HG02870 (cell line): ENCODE measurements at regions not wholly inside any gene's neighbourhood (a gene's known extent, or its start where the extent isn't known, plus 50 kb on each side); places are given as distances from the start of the nearest gene placed in this dataset.

Source experiments
- ATAC-seq: cut with Tn5 transposase; IDR thresholded peaks from one replicate; pipeline ENCODE4 v1.9.1; 2021; ENCODE audit warnings: mild to moderate bottlenecking, moderate library complexity; ENCODE audit not compliant: unreplicated experiment

DNA sequence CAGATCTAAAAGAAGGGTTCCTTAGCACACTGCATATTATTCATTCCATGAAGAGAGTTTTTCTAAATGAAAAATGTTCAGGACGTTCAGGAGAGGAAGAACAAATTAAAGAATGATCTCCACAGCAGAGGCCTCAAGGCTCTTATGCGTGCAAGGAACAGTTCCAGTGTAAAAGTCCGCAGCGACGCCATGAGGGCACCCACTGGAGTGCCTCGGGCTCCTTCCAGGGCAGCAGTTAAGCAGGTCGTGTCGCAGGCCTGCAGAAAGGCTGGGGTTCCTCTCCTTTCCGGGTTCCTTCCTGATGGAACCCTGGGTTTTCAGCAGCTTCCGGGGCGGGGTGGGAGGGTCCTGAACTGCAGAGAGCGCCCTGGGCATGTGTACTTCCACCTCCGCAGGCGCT, 87.1 kb upstream of the SELENOP start:
- ATAC-seq: no peak

DNA sequence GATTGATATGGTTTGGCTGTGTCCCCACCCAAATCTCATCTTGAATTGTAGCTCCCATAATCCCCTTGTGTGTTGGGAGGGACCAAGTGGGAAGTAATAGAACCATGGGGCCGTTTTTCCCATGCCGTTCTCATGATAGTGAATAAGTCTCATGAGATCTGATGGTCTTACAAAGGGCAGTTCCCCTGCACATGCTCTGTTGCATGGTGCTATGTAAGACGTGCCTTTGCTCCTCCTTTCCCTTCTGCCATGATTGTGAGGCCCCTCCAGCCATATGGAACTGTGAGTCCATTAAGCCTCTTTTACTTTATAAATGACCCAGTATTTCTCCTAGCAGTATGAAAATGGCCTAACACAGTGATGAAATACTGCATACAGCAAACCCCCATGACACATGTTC, 84.8 kb upstream of the SELENOP start:
- ATAC-seq: no peak

DNA sequence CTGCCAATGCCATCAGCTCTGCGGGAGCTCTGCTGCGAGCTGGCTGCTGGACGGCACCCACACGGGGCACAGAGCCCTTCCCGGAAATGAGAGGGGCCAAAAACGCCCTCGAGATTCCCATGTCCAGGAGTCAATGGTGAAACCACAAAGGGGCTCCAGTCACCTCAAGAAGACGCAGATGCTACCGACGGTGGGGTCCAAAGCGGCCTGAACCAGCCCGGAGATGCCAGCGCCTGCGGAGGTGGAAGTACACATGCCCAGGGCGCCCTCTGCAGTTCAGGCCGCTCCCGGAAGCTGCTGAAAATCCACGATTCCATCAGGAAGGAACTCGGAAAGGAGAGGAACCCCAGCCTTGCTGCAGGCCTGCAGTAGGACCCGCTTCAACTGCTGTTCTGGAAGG, 82.4 kb upstream of the SELENOP start:
- ATAC-seq: no peak

DNA sequence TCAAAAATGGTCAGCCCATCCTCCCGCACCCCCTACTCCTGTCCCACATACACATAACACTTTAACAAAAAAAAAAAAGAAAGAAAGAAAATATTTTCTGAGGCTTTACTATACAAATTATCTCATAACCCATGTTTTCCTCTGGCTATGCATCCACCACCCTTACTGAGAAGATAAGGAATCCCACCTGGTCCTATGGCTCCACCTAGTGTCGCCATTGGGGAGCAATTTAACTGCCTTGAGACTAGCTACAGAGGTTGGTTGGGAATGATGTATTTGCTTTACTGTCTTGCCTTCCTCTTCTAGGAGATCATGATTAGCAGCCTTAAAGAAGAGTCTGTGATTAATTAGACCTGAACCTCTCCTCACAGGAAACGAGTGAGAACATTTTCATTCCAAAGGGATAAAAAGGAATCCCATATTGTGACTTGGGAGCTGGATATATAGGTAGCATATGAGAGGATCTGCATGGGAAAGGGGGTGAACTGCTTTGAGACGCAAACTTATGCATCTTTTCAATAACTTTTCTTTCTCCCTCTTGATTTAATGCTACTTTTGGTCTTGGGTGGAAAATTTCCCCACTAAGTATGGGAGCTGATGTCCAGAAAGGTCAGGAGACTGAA, 77.7 kb upstream of the SELENOP start:
- peak; percentile 92 for ATAC-seq

DNA sequence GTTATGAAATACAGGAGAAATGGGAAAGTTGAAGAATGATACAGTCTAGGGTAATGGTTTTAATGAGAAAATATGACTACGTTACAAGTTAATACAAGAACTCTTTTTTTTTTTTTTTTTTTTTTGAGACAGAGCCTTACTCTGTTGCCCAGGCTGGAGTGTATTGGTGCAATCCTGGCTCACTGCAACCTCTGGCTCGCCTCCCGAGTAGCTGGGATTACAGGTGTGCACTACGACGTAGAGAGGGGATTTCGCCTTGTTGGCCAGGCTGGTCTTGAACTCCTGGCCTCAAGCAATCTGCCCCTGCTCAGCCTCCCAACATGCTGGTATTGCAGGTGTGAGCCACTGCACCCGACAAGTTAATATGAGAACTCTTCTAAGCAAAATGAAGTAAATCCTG, 77.1 kb upstream of the SELENOP start:
- ATAC-seq: no peak

DNA sequence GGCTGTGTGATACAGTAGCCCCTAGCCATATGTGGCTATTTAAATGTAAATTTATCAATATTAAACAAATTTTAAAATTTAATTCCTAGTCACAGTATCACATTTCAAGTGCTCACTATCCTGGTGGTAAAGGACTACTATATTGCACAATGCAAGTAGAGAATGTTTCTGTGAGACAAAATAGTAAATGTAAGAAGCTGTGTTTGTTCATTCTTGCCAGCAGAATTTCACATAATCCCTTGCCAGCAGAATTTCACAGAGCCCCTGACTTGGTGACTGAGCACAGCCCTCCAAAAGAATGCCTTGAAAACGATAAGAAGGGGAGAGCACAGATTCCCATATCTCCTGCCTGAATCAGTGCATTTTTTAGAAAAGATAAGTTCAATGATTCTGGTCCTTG, 75.9 kb upstream of the SELENOP start:
- ATAC-seq: no peak

DNA sequence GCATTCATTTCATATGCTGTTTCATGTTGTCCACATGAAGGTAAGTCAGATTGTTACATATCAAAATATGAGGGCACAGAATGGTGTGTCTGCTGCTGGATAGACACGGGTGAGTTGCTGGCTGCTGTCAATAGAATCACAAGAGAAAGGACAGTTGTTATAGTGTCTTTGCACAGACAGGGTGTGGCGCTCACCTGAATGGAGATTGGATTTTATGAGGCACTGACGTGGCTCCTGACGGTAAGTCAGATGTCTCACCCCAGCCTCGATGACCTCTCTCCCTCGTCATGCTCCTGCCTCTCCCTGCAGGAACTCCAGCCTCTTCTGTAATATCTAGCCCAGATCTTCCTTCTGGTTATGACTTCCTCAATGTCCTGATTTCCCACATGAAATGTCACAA, 75.4 kb upstream of the SELENOP start:
- no peak for ATAC-seq

DNA sequence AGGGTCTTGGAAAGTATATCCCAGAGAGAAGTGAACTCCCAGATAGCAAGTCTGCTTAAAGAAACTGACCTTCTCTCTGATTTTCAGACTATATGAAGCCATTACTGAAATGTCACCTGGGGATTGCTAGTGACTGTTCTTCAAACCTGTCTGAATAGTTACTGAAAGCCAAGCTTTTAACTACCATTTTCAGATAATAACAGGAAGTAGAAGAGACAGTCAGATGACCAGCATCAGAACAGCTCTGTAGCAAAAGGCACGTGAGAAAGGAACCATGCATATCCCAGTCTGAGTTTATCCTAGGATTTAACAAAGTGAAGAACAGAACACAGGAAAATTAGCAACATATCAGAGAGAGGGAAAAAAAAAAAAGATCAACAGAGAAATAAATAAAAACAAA, 74.9 kb upstream of the SELENOP start:
- no peak for ATAC-seq

DNA sequence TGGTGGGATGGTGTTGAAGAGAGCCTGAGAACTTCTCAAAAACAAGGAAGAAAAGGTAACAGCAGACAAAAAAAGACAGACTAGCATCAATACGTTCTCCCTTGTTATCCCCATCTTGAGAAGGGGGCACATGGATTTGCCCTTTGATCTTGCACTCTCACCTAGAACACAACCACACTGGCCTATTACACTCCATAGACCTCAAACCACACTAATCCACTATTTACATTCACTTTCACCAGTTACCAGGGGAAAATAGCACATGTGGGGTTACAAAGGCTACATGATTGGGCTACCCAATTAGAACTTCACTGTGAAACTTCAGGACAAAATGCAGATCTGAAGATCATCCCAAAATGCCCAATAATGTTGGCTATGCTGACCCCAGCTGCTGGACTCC, 72.6 kb upstream of the SELENOP start:
- ATAC-seq: no peak

DNA sequence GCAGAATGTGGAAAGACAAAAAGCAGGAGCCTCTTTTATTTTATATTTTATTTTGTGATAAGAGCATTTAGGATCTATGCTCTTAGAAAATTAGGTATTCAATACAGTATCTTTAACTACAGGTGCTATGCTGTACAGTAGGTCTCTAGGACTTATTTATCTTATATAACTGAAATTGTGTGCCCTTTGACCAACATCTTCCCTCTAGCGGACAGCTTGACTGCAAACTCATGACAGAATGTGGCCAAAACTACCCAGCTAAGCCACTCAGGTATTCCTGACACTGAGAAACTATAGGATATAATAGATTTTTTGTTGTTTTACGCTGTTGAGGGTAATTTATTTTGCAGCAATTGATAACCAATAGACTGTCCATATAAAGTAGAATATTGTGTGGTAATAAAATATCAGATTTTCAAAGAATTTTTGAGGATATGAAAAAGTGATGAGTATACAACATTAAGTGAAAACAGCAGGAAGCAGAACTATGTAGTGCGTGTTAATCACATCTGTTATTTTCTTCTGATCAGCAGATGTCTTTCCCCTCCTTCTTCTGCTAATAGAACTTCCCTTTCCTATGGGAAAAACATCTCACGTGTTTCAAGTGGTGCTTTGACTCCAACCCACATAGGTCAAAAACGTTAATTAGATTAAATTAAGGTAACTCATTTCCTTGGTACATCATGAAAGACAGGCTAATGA, 69.9 kb upstream of the SELENOP start:
- ATAC-seq: no peak

DNA sequence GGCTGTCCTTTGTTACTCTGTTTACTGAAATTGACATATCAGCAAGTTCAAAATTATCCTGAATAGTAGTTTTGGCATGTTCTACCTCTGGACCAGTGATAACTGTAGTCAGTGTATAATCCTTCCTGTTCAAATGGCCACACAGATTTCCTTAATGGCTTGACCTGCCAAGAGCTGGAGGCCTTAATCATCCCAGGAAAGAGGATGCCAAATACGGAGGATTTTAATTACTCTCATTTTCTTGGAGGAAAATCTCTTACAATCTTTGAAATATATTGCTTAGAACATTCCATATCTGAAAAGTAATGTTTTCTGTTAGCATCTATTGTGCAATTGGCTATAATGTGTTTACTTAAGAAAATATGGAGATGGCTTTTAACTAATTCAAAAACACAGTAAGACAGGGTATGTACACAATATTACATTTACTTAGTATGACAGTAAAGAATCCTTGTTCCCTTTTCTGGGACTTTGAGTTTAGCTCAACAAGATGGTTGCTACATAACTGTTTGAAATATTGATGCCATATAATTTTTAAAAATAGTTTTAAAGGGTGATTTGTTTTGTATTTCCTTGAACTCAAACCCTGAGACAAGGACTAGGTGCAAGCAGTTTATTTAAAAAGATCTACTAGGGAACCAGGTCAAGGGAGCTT, 68.9 kb upstream of the SELENOP start:
- ATAC-seq: no peak

DNA sequence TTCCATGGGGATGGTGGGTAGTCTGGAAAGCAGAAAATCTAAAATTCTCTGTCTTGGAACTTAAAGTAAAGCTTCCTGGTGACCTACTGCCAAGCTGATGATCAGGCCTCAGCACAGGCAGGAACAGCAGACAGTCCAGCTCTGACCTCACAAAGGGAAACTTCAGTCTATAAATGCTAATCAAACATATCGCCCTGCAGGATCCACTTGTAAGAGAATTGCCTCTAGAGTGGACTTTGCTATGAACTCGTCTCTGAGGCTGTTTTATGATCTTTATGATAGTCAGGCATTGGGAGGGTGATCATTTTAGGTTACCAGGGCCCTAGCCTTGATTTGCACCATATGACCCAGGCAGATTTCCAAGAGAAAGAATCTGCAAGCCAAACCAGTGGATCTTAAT, 67.6 kb upstream of the SELENOP start:
- no peak for ATAC-seq

DNA sequence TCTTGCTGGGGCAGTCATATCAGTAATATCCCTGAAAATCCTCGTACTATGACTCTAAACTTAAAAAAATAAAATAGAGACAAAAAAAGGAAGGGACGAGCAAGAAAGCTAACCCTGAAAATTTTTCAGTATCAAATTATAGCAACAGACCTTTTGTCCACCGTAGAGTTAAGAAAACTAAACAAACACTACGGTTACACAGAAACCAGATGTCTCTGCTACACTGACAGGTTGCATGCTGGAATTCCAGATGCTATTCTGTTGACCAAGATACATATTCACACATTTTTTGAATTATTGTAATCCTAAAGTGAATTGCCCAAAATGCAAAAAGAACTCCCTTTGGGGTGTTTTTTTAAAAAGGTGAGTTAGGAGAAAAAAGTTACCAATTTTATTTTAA, 66.9 kb upstream of the SELENOP start:
- no peak for ATAC-seq

DNA sequence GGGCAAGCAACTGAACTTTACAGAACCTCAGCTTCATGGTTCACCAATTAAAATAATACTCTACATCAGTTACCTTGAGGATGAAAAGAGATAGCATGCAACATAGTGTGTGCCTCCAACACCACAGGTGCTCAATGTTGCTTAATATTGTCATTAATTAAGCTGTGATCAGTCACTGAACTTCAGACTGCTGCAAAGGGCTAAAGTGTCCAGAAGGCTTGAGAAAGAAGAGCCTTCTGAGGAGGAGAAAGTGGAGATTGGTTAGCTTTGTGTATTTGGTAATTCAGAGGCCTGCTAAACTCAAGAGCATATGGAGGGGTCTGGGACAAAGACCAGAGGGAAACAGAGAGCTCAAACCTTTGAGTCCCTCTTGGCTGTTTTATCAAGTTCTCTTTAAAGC, 66.3 kb upstream of the SELENOP start:
- ATAC-seq: no peak

DNA sequence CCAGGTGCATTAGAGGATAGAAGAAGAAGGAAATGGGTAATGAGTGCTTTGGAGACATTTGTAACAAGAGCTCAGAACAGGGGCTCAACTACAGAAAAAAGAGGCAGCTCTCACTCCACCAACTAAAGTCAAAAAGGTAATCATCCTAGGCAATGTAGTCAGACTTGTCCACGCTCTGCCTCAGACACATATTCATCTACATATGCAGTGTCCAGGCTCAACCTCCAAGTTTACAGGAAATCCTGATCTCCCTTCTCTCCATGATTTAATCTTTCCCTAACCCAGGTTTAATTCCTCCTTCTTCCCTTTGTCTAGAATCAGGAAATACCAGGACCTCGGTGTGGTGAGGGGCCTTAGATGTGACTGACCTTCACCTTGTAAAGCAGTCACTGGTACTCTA, 65.7 kb upstream of the SELENOP start:
- ATAC-seq: no peak

DNA sequence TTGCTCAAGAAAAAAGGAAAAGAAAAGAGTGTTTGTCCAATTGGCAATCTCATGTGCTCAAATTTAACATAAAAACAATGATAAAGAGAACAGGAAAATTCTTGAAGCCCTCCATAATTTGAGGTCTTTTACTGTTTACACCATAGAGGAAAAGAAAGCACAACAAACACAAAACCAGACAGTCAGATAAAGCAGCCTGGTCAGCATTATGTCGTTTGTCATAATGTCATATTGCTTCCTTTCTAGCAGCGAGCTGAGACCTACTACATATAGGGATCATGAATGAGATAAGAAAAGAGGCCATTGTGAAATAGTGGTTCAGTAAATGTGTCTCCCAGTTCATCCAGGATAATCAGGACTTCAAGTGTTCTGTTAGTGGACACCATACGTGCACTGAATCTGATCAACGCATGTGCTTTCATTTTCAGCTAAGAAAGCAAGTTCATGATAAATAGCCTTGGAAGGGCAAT, 64.7 kb upstream of the SELENOP start:
- ATAC-seq: no peak

DNA sequence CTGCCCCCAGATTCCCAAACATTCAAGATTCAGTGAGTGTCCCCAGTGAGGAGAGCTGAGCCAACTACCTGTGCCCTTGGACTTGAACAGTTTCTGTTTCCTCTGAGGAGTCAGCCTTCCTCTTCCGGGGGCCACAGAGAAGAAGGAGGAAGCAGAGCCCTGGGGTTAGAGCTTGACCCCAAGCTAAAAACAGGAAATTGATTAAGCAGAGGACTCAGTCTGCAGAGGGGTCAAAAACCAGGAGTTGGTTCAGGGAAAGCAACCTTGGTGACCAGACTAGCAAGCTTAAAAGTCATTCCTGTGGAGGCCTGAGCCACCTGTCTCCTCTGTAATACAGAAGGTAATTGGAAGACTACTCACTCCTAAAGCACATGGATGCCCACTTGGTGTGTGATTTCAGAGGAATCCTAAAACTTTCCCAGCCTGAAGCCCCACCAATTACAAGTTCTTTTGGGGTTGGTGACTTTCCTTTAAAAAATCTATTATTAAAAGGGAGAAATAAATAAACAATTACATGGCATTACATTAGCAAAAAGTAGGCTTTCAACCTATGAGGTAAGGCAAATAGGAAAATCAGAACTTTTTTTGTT, 64.2 kb upstream of the SELENOP start:
- ATAC-seq: no peak

DNA sequence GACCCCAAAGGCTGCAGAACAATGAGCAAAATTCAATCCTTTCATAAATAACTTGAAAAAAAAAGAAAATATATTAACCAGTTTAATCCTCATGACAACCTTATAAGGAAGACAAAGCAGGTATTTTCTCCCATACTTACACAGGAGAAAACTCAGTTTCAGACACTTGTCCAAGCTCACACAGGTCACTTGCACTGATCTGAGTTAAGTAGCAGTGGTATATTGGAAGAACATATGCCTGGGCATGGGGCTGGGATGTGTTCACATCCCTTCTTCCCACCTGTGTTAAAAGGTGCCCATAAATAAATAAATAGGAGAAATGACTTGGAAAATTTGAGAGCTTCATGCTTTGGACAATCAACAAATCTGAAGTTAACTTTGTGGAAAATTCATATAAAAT, 63.5 kb upstream of the SELENOP start:
- ATAC-seq: no peak

DNA sequence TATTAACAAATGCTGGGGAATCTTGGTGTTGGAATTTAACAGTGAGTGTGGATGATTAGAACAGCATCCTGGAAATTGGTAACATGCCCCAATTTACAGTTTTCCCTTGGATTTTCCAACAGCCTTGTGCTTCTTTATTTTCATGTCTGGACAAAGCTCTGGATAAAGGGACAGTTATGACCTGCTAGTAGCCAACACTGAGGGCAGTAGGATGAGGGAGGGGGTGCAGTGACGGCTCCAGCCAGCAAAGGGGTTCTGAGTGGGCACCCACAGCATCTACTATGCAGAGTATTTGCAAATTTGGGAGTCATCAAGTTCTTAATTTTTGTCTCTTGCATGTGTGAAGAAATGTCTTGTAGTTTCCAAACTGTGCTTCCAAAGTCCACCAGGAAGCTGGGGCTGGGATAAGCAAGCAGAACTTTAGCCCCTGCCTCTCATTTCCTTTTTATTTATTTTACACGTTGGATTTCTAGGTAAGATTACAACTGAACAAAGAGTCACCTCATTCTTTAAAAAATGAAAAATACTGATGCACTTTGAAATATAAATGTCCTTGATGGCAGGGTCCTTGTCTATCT, 63.0 kb upstream of the SELENOP start:
- ATAC-seq: no peak

DNA sequence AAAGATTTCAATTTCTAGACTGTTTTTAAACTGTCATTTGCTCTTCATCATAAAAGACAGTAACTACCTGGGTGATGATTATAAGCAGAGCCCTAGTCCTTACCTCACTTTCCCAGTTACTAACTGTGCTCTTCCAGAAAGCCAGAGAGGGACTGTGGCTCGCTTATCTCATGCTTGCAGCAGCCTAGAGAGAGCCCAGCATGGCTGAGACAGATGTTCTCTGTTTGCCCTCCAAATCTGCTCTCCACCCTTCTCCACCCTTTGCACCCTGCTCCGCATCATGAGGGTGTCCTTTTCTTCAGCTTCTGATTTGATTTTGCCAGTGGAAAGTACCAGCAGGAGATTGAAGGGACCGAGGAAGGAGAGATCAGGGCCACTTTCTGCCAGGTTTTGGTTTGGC, 61.2 kb upstream of the SELENOP start:
- no peak for ATAC-seq

DNA sequence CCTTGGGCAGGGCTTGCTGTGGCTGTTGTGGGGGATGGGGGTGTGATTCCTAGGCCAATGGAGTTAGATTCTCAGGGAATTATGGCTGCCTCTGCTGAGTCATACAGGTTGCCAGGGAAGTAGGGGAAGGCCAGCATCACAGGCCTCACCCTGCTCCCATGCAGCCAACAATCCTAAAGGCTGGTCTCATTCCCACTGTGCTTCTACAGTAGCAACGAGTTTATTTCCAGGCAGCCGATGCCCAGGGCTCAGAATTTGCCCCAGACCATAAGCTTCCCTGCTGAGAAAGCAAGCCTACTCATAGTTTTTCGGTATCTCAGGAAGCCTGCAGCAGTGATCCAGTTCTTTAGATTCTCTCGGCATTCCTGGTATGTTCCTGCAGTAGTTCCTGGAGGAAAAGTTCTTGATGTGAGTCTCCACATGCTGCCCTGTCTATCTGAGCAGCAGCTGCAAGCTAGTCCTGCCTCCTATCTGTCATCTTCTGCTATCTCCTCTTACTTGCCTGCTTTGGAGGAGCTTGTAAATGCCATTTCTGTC, 59.3 kb upstream of the SELENOP start:
- no peak for ATAC-seq
